Chondrocyte (in vitro differentiated cells): ENCODE measurements at regions not wholly inside any gene's neighbourhood (a gene's known extent, or its start where the extent isn't known, plus 50 kb on each side); places are given as distances from the start of the nearest gene placed in this dataset.

Source experiments
- DNase-seq: peaks from one replicate; pipeline ENCODE4 v3.0.0; 2021; ENCODE audit warnings: mixed read lengths, low spot score
- H3K27ac Mint-ChIP-seq: one replicate; pipeline ENCODE4 v1.8.0; 2021; ENCODE audit warnings: mild to moderate bottlenecking, moderate library complexity, mixed read lengths; ENCODE audit not compliant: unreplicated experiment
- H3K27me3 Mint-ChIP-seq: 2 replicates; pipeline ENCODE4 v1.8.0; 2021; ENCODE audit warnings: low read depth, mixed read lengths
- H3K36me3 Mint-ChIP-seq: 2 replicates; pipeline ENCODE4 v1.8.0; 2021; ENCODE audit warnings: low read depth, mixed read lengths
- H3K4me1 Mint-ChIP-seq: 2 replicates; pipeline ENCODE4 v1.8.0; 2021; ENCODE audit warnings: low read depth, mild to moderate bottlenecking, mixed read lengths
- H3K4me3 Mint-ChIP-seq: one replicate; pipeline ENCODE4 v1.8.0; 2021; ENCODE audit warnings: mild to moderate bottlenecking, moderate library complexity, mixed read lengths; ENCODE audit not compliant: unreplicated experiment
- H3K9me3 Mint-ChIP-seq: 2 replicates; pipeline ENCODE4 v1.8.0; 2021; ENCODE audit warnings: low read depth, mixed read lengths
- TF ChIP-seq, protein P1 (sequence below): fragments of 200-600 bp; sonication (generic); IDR thresholded peaks from 2 replicates; pipeline ENCODE4 v1.5.0; 2021; ENCODE audit warnings: antibody characterized with exemption, mild to moderate bottlenecking, moderate library complexity

DNA sequence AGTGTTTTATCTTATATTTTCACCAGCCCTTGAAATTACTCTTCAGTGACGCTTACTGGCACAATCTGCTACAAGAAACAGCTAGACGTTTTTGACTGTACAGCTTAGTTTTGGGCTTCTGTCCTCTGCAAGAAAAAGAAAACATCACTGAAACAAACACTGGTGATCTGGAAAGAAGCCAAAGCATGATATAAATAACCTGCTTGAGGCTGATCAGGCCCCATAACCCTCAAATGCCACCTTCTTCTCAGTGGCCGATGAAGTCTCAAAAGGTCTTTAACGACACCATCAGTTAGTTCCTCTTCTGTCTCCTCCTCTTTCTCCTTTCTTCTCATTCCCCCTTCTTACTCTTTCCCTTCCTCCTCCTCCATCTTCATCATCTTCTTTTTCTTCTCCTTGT is 942.3 kb upstream of the TMEM132C start:
- DNase-seq = no peak
- Mint-ChIP-seq H3K4me1 (no peaks in the 10 kb centered on the region), H3K36me3 (no peaks in the 10 kb centered on the region), H3K27ac (no peak overlapping the region), H3K27me3 (peaks cover 6% of the 10 kb centered on the region), H3K4me3 (no peak overlapping the region), H3K9me3 (peaks cover 8% of the 10 kb centered on the region)
- TF ChIP-seq, protein P1, sequence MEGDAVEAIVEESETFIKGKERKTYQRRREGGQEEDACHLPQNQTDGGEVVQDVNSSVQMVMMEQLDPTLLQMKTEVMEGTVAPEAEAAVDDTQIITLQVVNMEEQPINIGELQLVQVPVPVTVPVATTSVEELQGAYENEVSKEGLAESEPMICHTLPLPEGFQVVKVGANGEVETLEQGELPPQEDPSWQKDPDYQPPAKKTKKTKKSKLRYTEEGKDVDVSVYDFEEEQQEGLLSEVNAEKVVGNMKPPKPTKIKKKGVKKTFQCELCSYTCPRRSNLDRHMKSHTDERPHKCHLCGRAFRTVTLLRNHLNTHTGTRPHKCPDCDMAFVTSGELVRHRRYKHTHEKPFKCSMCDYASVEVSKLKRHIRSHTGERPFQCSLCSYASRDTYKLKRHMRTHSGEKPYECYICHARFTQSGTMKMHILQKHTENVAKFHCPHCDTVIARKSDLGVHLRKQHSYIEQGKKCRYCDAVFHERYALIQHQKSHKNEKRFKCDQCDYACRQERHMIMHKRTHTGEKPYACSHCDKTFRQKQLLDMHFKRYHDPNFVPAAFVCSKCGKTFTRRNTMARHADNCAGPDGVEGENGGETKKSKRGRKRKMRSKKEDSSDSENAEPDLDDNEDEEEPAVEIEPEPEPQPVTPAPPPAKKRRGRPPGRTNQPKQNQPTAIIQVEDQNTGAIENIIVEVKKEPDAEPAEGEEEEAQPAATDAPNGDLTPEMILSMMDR = no peak

DNA sequence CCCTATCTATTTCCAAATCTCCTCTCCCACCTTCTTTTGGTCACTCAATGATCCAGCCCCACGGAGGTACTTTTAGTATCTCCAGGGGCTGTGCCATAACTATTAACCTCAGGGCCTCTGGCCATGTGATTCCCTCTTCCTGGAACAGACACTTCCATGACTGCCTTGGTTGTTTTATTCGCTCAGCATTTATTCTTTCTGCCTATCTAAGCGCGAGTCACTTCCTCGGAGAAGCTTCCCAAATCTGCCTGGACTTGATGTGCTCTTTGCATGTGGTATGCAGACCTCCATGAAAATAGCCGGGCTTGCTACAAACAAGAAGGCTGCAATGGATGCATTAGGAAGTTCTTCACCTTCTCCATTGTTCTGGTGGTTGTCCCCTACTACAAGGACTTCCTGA is 939.0 kb upstream of the TMEM132C start:
- no peak overlapping the region for H3K4me3 Mint-ChIP-seq
- DNase-seq = no peak
- H3K36me3 Mint-ChIP-seq = no peaks in the 10 kb centered on the region
- no peaks in the 10 kb centered on the region for H3K4me1 Mint-ChIP-seq
- H3K27me3 Mint-ChIP-seq = peaks cover 6% of the 10 kb centered on the region
- H3K27ac Mint-ChIP-seq = no peak overlapping the region
- TF ChIP-seq, protein P1 = no peak
- H3K9me3 Mint-ChIP-seq = peaks cover 4% of the 10 kb centered on the region

DNA sequence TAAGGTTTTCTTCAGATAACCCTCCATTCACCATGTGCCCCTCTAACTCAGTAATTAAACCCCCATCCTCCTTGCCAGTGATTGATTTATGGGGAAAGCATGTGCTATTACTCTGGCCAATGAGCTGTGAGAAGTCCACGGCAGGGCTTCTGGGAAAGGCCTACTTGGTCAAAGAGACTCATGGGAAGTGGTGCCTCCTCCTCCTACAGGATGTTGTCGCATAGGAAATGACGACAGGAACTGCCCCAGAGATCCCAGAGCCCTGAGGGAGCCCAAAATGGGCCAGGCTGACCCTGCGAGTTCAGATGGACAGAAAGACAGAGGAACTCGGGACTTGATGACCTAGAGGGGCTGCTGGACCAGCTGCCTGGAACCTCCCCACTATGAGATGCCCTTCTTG is 938.1 kb upstream of the TMEM132C start:
- Mint-ChIP-seq H3K4me3 (no peak overlapping the region), H3K9me3 (peaks cover 4% of the 10 kb centered on the region), H3K36me3 (no peaks in the 10 kb centered on the region), H3K4me1 (no peaks in the 10 kb centered on the region), H3K27ac (no peak overlapping the region), H3K27me3 (peaks cover 6% of the 10 kb centered on the region)
- TF ChIP-seq, protein P1 = no peak
- no peak for DNase-seq

DNA sequence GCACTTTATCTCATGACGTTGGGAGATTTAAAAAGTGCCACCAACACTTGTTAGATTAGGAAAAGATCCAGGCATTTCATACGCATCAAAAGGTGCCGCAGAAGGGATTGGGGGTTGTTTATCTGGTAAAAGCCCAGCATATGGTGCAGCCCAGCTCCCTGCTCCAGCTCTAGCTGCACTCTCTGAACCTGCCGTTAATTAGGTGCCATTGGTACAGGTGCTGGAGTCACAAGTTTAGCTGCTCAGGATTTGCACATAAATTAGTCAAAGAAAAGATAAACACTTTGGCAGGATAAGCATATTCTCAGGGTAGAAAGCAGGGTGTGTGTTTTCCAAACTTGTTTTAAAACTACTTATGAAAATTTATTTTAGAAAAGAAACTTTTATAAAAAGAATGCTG is 932.6 kb upstream of the TMEM132C start:
- no peaks in the 10 kb centered on the region for H3K4me1 Mint-ChIP-seq
- TF ChIP-seq, protein P1 = no peak
- no peak overlapping the region for H3K4me3 Mint-ChIP-seq
- no peak overlapping the region for H3K27ac Mint-ChIP-seq
- peaks cover 14% of the 10 kb centered on the region for H3K27me3 Mint-ChIP-seq
- DNase-seq = no peak
- no peaks in the 10 kb centered on the region for H3K36me3 Mint-ChIP-seq
- H3K9me3 Mint-ChIP-seq = peaks cover 5% of the 10 kb centered on the region

DNA sequence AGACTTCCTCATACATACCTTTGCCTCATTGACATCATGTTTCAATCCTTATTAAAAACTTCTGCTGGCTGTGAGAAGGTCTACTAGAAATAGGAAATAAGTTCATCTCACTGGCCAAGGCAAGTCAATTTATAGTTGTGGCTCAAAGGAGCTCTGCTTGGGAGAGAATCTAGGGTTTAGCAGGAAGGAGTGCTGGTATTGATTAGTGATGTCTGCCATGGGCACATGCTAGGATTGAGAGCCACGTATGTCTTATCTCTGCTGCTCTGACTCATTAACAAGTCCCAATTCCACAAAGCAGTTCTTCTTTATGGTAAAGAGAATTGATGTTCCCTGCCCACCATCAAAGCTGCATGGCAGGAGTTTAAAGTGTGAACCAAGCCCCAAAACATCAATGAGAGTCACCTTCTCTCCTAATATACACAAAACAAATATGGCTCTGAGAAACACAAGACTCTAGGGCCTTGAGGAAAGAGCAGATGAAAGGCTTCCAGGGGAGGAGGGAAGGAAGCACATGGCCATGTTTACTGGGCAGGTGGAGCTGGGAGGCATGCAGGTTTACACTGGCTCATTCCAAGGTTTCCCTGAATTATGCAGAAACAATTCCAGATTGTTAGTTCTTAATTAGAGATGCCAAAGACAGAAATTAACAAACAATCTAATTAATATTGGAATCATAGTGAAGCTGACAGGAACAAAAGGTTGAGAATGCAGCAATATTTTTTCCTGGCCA is 931.9 kb upstream of the TMEM132C start:
- H3K27ac Mint-ChIP-seq = no peak overlapping the region

More for the DNA sequence above, 931.9 kb upstream of the TMEM132C start:
- Mint-ChIP-seq H3K4me3 (no peak overlapping the region), H3K36me3 (no peaks in the 10 kb centered on the region), H3K9me3 (peaks cover 3% of the 10 kb centered on the region), H3K27me3 (peaks cover 14% of the 10 kb centered on the region), H3K4me1 (no peaks in the 10 kb centered on the region)
- no peak for DNase-seq
- TF ChIP-seq, protein P1 = no peak
